ENCODE measurements at regions not wholly inside any gene's neighbourhood (a gene's known extent, or its start where the extent isn't known, plus 50 kb on each side); places are given as distances from the start of the nearest gene placed in this dataset.
A peak's percentile ranks its signal among the peaks of the same experiment; 100 is the strongest.

DNA sequence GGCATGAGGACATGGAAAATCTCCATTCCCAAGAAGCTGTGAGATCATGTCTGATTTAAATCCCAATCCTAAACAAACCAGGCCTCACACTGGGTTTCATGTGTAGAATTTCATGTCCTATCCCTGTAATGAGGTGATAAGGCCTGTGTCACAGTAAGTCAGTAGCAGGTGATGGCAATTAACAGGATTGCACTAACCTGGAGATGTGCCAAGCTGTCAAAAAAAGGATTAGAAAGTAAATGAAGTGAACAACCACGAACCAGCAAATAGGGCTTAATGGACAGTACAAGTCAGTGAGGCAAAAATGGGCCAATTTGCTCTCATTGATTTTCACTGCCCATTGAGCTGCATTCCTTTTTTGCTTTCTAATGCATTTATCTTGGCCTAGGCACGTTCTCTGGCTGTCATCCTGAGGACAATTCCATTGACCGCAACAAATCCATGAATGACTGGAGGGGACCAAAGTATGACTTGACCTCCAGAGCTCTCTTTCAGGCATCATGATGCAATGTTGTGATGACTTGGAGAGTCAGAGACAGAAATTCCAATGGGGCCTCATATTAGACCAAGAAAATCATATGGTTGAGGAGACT is 673.6 kb upstream of the ADGRL2 start:
- peak; percentile 78 for ATAC-seq
- DNase-seq (ENCODE audit: low spot score), result no peak
- intact Hi-C loops (cut with DNase I), result no loop called here

- no peak for ATAC-seq
- intact Hi-C loops (cut with DNase I), result no loop called here
These were observed 675.1 kb upstream of the ADGRL2 start for GRCh38 chr1:81125672-81126071.

GRCh38 chr1:81121306-81121705 is 679.4 kb upstream of the ADGRL2 start:
- DNase-seq (ENCODE audit: low spot score) (no peak), ATAC-seq (no peak)
- intact Hi-C loops (cut with DNase I), result no loop called here

More at GRCh38 chr1:81125672-81126071, 675.1 kb upstream of the ADGRL2 start:
- DNase-seq (ENCODE audit: low spot score), result no peak

DNA sequence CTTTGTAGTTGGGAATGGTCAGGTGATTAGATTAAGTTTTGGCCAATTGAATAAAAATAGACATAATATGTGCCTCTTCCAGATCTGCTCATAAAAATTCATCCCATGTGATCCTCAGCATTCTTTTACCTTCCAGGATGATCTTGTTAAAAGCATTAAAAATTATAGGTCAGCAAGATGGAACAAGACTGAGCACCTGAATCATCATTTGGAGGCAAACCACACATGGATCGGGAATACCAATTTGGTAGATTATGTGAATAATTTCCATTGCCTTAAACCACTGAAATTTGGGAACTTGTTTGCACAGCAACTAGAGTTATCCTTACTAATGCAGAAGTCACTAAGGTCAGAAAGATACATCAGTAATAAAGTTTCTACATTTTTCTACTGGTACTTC is 681.4 kb upstream of the ADGRL2 start:
- intact Hi-C loops (cut with DNase I), result no loop called here
- no peak for DNase-seq (ENCODE audit: low spot score)
- ATAC-seq, result no peak

- ATAC-seq (no peak), DNase-seq (ENCODE audit: low spot score) (no peak)
- intact Hi-C loops (cut with DNase I), result no loop called here
These were observed 682.2 kb upstream of the ADGRL2 start for GRCh38 chr1:81118550-81118949.

GRCh38 chr1:81115422-81115821 is 685.3 kb upstream of the ADGRL2 start:
- DNase-seq (ENCODE audit: low spot score) (no peak), ATAC-seq (no peak)
- intact Hi-C loops (cut with DNase I), result no loop called here

DNA sequence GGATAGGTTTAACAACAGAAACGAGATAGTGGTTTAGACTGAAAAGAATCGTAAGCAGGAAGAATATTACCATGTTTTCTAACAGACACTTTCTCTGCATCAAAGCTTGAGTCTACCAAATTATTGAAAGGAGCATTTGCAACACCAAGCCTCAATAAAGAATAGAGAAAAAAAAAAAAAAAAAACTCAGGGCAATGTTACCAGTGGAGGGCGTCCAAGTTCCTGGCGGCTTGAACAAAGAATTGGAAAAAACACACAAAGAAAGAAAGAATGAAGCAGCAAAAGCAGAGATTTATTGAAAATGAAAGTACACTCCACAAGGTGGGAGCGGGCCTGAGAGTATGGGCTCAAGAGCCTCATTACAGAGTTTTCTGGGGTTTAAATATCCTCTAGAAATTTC is 686.5 kb upstream of the ADGRL2 start:
- DNase-seq (ENCODE audit: low spot score) (no peak), ATAC-seq (no peak)
- intact Hi-C loops (cut with DNase I), result no loop called here

DNA sequence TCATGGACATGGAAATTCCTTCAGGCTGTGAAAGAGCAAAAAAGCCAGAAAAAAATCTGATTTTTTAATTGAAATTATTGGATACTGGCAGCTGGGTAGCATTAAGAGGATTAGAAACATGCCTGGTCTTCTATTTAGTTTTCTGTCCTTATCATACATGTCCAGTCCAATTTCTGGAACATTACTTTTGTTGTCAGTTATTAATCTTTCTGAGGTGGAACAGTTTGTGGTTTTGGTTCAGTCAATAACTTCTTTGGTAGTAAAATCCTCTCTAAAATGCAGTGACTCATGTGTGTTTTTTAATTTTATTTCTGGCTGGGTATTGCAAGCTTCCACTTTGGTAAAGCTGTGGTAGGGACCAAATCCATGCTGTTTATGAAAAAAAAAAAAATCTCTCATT is 687.0 kb upstream of the ADGRL2 start:
- DNase-seq (ENCODE audit: low spot score), result no peak
- intact Hi-C loops (cut with DNase I), result no loop called here
- ATAC-seq, result no peak

- DNase-seq (ENCODE audit: low spot score), result no peak
- intact Hi-C loops (cut with DNase I), result no loop called here
- ATAC-seq, result no peak
These were observed 688.9 kb upstream of the ADGRL2 start for GRCh38 chr1:81111818-81112217.

GRCh38 chr1:81109038-81109437 is 691.7 kb upstream of the ADGRL2 start:
- ATAC-seq, result no peak
- intact Hi-C loops (cut with DNase I), result no loop called here
- no peak for DNase-seq (ENCODE audit: low spot score)

DNA sequence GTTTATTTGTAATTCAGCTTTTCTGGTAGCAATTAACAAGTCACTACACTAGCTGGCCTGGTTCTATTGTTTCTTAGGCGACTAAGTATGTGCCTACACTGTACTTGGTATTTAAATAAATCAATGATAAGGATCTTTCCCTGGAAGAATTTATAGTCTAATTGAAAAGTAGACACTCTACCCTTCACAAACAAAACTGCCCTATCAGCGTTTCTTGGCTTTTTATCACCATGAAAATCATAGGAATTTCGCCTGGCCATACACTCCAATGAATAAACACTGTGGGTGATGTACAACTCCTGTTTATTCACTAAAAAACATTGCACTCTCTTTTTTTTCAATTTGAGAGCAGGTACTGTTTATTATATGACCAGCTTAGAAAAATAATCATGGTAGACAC is 702.9 kb upstream of the ADGRL2 start:
- DNase-seq (ENCODE audit: low spot score) (no peak), ATAC-seq (no peak)
- intact Hi-C loops (cut with DNase I), result no loop called here

DNA sequence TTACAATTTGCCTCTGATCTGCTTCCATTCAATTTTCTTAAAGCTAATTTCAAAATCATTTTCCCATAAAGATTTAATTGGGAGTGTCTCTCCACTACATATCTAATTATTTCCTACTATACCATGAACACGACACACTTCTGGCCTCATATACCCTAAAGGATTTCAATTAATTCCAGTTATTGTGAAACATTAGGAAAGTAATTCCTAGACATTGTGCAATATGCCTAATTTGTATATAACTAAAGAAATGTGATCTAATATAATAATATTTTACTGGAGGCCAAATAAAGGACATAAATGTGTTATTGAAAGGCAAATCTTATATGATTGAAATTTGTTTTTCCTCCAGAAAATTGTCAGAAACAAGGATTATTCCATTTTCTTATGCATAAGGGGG is 727.2 kb upstream of the ADGRL2 start:
- intact Hi-C loops (cut with DNase I), result no loop called here
- ATAC-seq (no peak), DNase-seq (ENCODE audit: low spot score) (no peak)

GRCh38 chr1:81071969-81072753 is 728.6 kb upstream of the ADGRL2 start:
- intact Hi-C loops (cut with DNase I), result no loop called here
- DNase-seq (ENCODE audit: low spot score) (no peak), ATAC-seq (no peak)

DNA sequence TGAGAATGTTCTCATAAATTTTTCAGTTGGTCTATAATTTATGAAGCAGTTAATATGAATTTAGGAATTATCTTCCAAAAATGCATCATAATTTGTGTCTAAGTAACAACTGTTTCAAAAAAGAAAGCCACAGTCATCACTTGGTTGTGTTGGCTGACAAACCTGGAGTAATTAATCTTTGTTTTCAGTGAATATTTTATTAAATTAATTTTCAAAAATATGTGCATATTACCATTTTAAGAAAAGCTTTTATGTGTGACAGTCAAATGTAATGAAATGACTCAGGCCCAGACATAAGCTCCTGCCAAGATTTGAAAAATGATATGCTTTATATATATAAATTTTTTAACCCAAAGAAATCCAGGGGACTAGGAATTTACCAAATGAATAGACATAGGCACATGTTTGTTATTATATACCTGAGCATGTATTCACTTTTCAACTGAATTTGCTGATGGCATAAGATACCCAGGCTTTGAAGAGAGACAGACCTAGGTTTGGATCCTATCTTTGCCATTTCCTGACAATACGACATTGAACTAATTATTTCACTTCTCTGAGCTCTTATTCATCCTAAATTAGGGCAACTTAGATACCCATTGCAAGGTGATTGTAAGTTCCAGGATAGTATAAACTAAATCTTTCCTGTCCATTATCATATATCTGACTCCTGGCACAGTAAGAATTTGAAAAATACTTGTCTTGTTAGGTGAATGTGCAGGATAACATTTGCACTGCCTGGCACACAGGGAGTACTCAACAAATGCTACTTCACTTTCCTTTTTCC is 729.5 kb upstream of the ADGRL2 start:
- no peak for DNase-seq (ENCODE audit: low spot score)
- intact Hi-C loops (cut with DNase I), result no loop called here
- no peak for ATAC-seq

DNA sequence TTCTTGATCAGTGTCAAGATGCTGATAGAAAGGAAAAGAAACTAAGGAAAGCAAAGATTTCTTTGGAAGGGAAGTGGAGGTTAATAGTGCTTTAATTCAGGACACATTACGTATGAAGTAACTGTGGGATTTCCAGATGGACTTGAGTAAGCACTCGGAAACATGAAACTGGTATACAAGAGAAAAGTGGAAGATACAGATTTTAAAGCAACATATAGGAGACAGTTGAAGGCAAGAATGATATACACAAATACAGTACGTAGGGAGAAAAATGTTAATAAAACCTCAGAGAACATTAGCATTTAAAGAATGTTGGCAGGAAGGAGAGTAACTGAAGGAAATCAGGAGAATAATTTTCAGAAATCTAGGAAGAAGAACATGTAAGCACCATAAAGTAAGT is 730.9 kb upstream of the ADGRL2 start:
- no peak for DNase-seq (ENCODE audit: low spot score)
- intact Hi-C loops (cut with DNase I), result no loop called here
- ATAC-seq, result no peak

- no peak for ATAC-seq
- no peak for DNase-seq (ENCODE audit: low spot score)
- intact Hi-C loops (cut with DNase I), result no loop called here
These were observed 732.0 kb upstream of the ADGRL2 start for GRCh38 chr1:81068726-81069125.

- DNase-seq (ENCODE audit: low spot score) (no peak), ATAC-seq (no peak)
- intact Hi-C loops (cut with DNase I), result no loop called here
These were observed 746.9 kb upstream of the ADGRL2 start for GRCh38 chr1:81053826-81054225.

GRCh38 chr1:81052162-81052561 is 748.6 kb upstream of the ADGRL2 start:
- no peak for DNase-seq (ENCODE audit: low spot score)
- intact Hi-C loops (cut with DNase I), result no loop called here
- ATAC-seq, result no peak

GRCh38 chr1:81050390-81050789 is 750.3 kb upstream of the ADGRL2 start:
- DNase-seq (ENCODE audit: low spot score) (no peak), ATAC-seq (no peak)
- intact Hi-C loops (cut with DNase I), result no loop called here

- intact Hi-C loops (cut with DNase I), result no loop called here
- no peak for ATAC-seq
- DNase-seq (ENCODE audit: low spot score), result no peak
These were observed 756.0 kb upstream of the ADGRL2 start for GRCh38 chr1:81044708-81045107.
